GM21576 (cell line): ENCODE measurements at regions not wholly inside any gene's neighbourhood (a gene's known extent, or its start where the extent isn't known, plus 50 kb on each side); places are given as distances from the start of the nearest gene placed in this dataset.
"Not testable (repeated sequence)": the region's sequence is repeated elsewhere in the genome, so short reads cannot be mapped to it uniquely, and the experiment has no call there.

Source experiments
- ATAC-seq: cut with Tn5 transposase; IDR thresholded peaks from one replicate; pipeline ENCODE4 v1.9.1; 2021; ENCODE audit warnings: mild to moderate bottlenecking, moderate library complexity; ENCODE audit not compliant: unreplicated experiment

GRCh38 chr9:7484014-7484413, 315.6 kb downstream of the DMAC1 start:
- ATAC-seq = not testable (repeated sequence)

- no peak for ATAC-seq
Observed at GRCh38 chr9:7481570-7481969, 318.0 kb downstream of the DMAC1 start.

- ATAC-seq = no peak
Observed at GRCh38 chr9:7479300-7479699, 320.3 kb downstream of the DMAC1 start.

- ATAC-seq = no peak
Observed at GRCh38 chr9:7478646-7479045, 320.9 kb downstream of the DMAC1 start.

DNA sequence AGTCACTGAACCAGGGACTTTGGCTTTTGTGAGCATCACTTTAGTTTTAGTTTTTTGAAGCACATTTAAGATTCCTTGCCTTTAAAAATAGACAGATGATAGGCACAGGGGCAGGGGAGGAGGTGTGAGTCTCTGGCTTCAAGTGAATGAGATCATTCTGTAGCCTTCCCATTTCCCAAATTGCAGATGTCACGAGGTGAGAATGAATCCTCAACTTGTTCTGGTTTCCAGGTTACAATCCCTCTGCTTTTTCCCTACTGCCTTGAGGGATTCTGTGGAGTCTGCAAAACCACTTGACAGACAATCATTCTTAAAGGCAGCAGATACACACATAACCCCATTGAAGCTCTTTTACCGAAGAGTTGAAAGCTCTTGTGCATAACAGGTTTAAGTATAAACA, 332.4 kb downstream of the DMAC1 start:
- ATAC-seq = no peak

- ATAC-seq = no peak
Observed at GRCh38 chr9:7461791-7462190, 337.8 kb downstream of the DMAC1 start.

- no peak for ATAC-seq
Observed at GRCh38 chr9:7456793-7457530, 342.6 kb downstream of the DMAC1 start.

DNA sequence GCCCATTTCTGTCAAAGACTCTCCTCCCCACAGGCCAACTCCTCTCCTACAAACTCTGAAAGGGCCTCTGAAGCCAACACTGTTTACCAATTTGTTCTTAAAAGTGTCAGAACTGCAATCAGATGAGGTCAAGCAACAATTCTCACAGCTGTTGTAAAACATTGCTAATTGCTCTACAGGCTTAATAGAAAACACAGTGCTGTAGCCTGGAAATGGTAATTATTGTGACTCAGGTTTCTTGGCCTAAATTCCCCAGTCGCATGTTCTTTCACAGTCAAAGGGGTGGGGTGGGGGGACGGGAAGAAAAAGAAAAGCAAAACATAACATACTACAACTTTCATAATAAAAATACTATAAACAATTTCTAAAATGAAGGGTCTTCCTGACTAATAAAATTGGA, 343.2 kb downstream of the DMAC1 start:
- no peak for ATAC-seq

DNA sequence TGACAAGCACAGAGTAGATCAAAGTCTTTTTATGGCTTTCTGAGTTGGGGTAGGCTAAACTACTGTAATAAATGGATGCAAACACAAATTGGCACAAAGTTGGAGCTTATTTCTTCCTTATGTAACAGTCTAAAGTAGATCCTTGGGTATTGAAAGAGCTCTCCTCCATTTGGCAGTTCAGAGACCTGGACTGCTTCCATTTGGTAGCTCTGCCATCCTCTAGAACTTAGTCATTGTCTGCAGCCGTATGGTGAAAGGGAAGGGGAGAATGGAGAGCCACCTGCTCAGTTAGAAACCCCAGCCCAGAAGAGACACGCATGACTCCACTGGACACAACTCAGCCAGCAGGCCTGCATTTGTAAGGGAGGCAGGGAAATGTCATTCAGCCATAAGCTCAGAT, 345.0 kb downstream of the DMAC1 start:
- ATAC-seq = no peak

GRCh38 chr9:7452378-7452777, 347.2 kb downstream of the DMAC1 start:
- no peak for ATAC-seq

GRCh38 chr9:7451062-7451461, 348.5 kb downstream of the DMAC1 start:
- no peak for ATAC-seq

DNA sequence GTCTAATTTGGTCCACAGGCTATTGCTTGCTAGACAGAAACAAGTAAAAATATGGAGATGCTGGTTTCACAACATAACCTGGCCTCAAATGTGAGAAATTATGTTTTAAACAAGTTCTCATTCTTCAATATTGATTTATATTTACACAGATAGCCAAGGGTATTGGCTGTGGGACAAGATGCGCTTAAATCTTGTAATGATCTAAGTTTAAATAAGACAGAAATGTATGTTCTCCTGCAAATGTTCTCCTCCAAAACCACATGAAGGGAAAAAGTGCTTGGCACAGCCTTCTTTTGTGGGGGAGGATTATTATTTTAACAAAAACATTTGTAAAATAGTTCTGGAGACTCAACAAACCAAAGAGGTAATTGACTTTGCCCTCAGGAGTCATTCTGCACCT, 356.0 kb downstream of the DMAC1 start:
- ATAC-seq = no peak

- no peak for ATAC-seq
Observed at GRCh38 chr9:7439355-7439995, 360.1 kb downstream of the DMAC1 start.

GRCh38 chr9:7436754-7437153, 362.8 kb downstream of the DMAC1 start:
- ATAC-seq = no peak

- ATAC-seq = no peak
Observed at GRCh38 chr9:7433508-7434292, 365.9 kb downstream of the DMAC1 start.

DNA sequence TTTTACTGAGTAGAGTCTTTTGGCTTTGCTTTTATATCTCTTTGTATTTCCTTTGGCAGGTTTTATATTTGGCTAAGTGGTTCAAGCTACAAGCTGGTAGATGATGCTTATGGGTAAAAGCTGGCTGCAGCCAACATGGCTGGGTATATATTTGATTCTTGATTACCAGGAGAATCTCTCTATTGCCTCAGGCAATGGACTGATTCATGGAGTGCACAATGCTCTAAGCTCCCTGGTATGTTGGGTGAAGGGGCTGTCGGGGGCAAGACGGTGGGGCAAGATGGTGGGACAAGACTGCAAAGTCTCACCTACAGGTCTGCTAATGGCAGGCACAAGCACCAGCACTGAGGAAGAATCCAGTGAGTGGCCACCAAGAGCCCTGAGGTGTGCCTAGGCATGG, 366.6 kb downstream of the DMAC1 start:
- ATAC-seq = no peak

DNA sequence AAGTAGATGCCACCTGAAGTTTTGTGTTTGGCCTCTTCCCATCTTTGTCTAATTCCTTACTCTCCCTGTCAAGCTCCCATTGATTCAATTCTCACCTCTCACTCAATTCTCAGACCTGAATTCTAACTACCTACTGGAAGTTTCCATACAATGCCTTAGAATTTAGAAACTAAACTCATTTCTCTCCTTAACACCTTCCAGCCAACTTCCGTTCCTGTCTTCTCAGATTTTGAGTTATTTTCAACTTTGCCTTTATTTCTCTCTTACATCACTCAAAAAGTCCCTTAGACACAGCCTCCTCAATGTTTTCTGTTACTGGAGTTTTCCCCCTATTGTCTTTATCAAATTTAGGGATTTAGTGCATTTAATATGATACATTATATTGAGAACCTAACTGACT, 382.2 kb downstream of the DMAC1 start:
- ATAC-seq = not testable (repeated sequence)

GRCh38 chr9:7415836-7416235, 383.7 kb downstream of the DMAC1 start:
- no peak for ATAC-seq

DNA sequence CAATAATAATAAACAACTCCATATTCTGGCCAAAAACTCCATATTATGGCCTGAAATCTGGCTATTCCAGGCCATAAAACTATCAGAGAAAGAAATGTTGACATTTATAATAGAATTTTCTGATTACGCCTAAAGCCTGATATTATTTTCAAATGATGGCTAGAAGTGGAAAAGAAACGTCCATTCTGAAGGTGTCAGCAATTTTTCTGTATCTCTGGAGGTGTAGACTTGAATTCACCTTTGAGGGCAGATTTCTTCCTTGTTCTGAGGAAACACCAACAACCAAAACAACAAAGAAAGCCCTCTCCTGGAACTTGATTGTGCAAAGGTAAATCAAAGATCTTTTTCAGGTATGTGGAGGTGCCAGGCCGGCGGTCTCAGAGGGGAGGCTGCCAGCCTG, 390.7 kb downstream of the DMAC1 start:
- no peak for ATAC-seq

DNA sequence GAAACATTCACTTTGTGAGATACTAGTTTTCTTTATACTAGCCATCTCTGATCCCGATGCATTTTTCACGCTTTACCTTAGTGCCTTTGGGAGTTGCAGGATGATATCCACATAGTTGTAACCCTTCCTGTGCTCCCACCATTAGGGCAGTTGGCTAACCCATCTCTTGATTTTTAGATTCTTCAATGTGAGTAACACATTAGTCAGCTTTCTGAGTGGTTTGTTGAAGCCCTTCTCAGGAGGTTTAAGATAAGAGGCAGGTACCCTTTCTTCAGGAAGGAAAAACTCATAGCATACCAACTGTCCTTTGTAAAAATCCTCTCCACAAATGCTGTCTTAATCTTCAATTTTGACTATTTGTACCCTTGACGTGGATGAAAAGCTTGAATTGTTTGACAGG, 392.3 kb downstream of the DMAC1 start:
- ATAC-seq = no peak

DNA sequence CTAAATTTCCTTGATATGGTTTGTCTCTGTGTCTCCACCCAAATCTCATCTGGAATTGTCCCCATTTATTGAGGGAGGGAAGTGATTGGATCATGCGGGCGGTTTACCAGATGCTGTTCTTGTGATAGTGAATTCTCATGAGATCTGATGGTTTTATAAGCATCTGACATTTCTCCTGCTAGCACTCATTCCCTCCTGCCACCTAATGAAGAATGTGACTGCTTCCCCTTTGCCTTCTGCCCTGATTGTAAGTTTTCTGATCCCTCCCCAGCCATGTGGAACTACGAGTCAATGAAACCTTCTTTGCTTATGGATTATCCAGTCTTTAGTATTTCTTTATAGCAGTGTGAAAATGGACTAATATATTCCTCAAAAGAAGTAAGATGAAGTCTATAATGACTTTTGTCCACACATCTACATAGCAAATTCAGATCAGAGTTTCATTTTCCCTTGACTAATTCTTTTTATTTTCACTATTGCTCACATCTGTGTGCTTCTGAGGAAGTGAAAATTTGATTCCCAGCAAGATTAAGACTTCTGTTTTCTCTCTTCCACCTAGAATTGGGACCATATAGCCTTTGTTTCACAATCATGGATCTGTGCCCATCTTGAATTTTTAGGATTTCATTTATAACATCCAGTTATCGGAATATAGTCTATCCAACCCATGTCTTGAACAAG, 393.5 kb downstream of the DMAC1 start:
- peak; percentile 65 for ATAC-seq
